Mesendoderm (in vitro differentiated cells): ENCODE measurements at regions not wholly inside any gene's neighbourhood (a gene's known extent, or its start where the extent isn't known, plus 50 kb on each side); places are given as distances from the start of the nearest gene placed in this dataset.

Source experiments
- DNase-seq: peaks from one replicate; pipeline ENCODE4 v3.0.0; 2013
- H2AK5ac ChIP-seq: 2 replicates; pipeline ENCODE4 v1.6.1; 2013; ENCODE audit warnings: low read length, inconsistent platforms
- H2BK120ac ChIP-seq: 2 replicates; pipeline ENCODE4 v1.6.1; 2013; ENCODE audit warnings: low read depth, mild to moderate bottlenecking, low read length, moderate library complexity, mixed read lengths
- H2BK15ac ChIP-seq: replicated peaks from 2 replicates; pipeline ENCODE4 v1.6.1; 2013; ENCODE audit warnings: low read depth, mild to moderate bottlenecking, moderate library complexity
- H2BK5ac ChIP-seq: 2 replicates; pipeline ENCODE4 v1.6.1; 2013; ENCODE audit warnings: low read length, inconsistent platforms
- H3K18ac ChIP-seq: 2 replicates; pipeline ENCODE4 v1.6.1; 2013; ENCODE audit warnings: mild to moderate bottlenecking, low read length, mixed read lengths
- H3K23ac ChIP-seq: one replicate; pipeline ENCODE4 v1.6.1; 2013; ENCODE audit warnings: low read length
- H3K27ac ChIP-seq: 2 replicates; pipeline ENCODE4 v1.5.1; 2013; ENCODE audit warnings: low read depth, mild to moderate bottlenecking, inconsistent platforms, low read length, moderate library complexity
- H3K27me3 ChIP-seq: 2 replicates; pipeline ENCODE4 v1.6.1; 2013; ENCODE audit warnings: low read length, control low read depth, mild to moderate bottlenecking, inconsistent platforms; ENCODE audit not compliant: insufficient read depth, poor library complexity
- H3K36me3 ChIP-seq: 2 replicates; pipeline ENCODE4 v1.6.1; 2013; ENCODE audit warnings: low read length, inconsistent platforms; ENCODE audit not compliant: control insufficient read depth, insufficient read depth
- H3K4ac ChIP-seq: one replicate; pipeline ENCODE4 v1.6.1; 2013; ENCODE audit warnings: low read depth, mild to moderate bottlenecking, low read length, moderate library complexity
- H3K4me1 ChIP-seq: 2 replicates; pipeline ENCODE4 v1.6.1; 2013; ENCODE audit warnings: low read depth, low read length, inconsistent platforms; ENCODE audit not compliant: control insufficient read depth
- H3K4me2 ChIP-seq: 2 replicates; pipeline ENCODE4 v1.6.1; 2013; ENCODE audit warnings: low read length
- H3K4me3 ChIP-seq: 2 replicates; pipeline ENCODE4 v1.5.1; 2013; ENCODE audit warnings: mild to moderate bottlenecking, low read length
- H3K56ac ChIP-seq: one replicate; pipeline ENCODE4 v1.6.1; 2013; ENCODE audit warnings: low read length
- H3K79me1 ChIP-seq: 2 replicates; pipeline ENCODE4 v1.6.1; 2013; ENCODE audit warnings: low read length, inconsistent platforms
- H3K79me2 ChIP-seq: 2 replicates; pipeline ENCODE4 v1.6.1; 2013; ENCODE audit warnings: mild to moderate bottlenecking, low read length; ENCODE audit not compliant: control insufficient read depth, insufficient read depth
- H3K9ac ChIP-seq: 2 replicates; pipeline ENCODE4 v1.6.1; 2013; ENCODE audit warnings: low read length, inconsistent platforms
- H4K5ac ChIP-seq: one replicate; pipeline ENCODE4 v1.6.1; 2013; ENCODE audit warnings: low read length
- H4K8ac ChIP-seq: one replicate; pipeline ENCODE4 v1.6.1; 2013; ENCODE audit warnings: low read depth, mild to moderate bottlenecking, control low read depth, low read length, moderate library complexity
- WGBS: extraction: QIAGEN DNeasy Blood & Tissue Kit; methylation state at CpG from one replicate; pipeline ENCODE4 v1.1.7; 2013; ENCODE audit warnings: low lambda C conversion rate, missing lambda C conversion rate; ENCODE audit not compliant: insufficient coverage; ENCODE audit errors: extremely low coverage; 5-methylcytosine and 5-hydroxymethylcytosine counted together

DNA sequence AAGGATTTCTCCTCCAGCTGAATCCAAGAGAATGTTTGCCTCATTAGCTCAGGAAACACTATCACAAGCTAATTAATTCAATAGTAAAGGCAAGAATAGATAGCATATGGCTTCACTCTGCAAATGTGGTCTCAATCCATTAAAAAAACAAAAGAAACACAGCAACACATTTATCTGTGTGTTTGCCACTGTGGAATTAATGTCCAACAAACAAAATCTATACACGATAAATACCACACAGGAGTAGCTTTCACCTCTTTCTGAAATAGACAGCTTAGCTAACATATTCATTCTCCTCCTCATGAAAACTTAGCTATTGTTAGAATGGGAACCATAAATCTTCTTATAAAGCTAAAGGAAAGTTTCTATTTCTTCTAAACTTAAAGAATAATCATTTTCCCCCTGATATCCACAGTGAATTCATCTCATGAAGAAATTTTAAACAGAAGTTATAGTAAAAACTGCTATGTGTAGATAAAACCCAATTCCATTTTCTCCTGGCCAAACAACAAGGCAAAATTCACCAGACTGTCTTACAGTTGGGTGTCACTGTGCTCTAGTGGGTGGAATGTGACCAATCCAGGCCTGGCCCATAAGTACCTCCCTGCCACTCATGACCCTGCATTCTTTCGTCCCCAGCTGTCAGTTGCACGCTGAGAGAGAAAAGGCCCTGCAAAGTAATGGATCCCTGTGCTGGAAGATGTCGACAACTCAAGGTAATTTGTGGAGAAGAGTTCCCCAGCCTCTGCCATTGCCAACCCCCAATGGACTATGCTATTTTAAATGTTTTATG, 92.9 kb upstream of the NRSN1 start:
- DNase-seq, result peak; percentile 54
- H3K56ac ChIP-seq, result no peak overlapping the region
- no peak overlapping the region for H3K23ac ChIP-seq

DNA sequence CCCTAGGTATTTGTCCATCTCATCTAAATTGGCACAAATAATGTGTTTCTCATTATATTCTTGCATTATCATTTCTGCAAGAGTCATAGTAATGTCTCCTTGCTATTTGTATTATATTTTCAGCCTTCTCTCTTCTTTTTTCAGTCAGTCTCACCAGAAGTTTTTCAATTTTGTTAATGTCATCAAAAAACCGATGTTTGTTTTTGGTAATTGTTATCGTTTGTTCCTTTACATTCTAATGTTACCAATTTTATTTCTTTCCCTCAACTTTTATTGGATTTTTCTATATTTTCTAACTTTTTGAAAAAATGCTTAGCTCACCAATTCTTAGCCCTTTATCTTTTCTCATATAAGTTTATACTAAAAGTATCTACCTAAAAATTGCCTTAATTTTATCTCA, 82.2 kb upstream of the NRSN1 start:
- Histone ChIP-seq H3K56ac (no peak overlapping the region), H3K79me1 (no peaks in the 10 kb centered on the region), H3K9ac (no peak overlapping the region), H4K8ac (no peak overlapping the region), H3K4me3 (no peak overlapping the region), H3K4me2 (no peak overlapping the region), H2BK5ac (no peak overlapping the region), H4K5ac (no peak overlapping the region), H3K36me3 (no peaks in the 10 kb centered on the region), H3K4ac (no peak overlapping the region), H3K79me2 (no peaks in the 10 kb centered on the region), H3K27ac (no peak overlapping the region), H2BK120ac (no peak overlapping the region), H2AK5ac (no peak overlapping the region), H3K18ac (no peak overlapping the region), H3K23ac (no peak overlapping the region), H3K27me3 (no peaks in the 10 kb centered on the region), H3K4me1 (no peaks in the 10 kb centered on the region), H2BK15ac (no peak overlapping the region)
- DNase-seq, result no peak
- no CpG with 5 or more reads among the region's 2 CpGs for WGBS

More for the DNA sequence above, 92.9 kb upstream of the NRSN1 start:
- H3K79me1 ChIP-seq, result no peaks in the 10 kb centered on the region
- no peak overlapping the region for H2AK5ac ChIP-seq
- H3K9ac ChIP-seq, result no peak overlapping the region
- H3K36me3 ChIP-seq, result no peaks in the 10 kb centered on the region
- no peak overlapping the region for H3K4me2 ChIP-seq
- H2BK15ac ChIP-seq, result no peak overlapping the region
- H2BK120ac ChIP-seq, result no peak overlapping the region
- H3K4me3 ChIP-seq, result no peak overlapping the region
- no peak overlapping the region for H3K18ac ChIP-seq
- no CpG with 5 or more reads among the region's 4 CpGs for WGBS
- no peaks in the 10 kb centered on the region for H3K27me3 ChIP-seq
- H2BK5ac ChIP-seq, result no peak overlapping the region
- H4K8ac ChIP-seq, result no peak overlapping the region
- no peak overlapping the region for H3K4ac ChIP-seq
- no peak overlapping the region for H4K5ac ChIP-seq
- no peaks in the 10 kb centered on the region for H3K4me1 ChIP-seq
- H3K79me2 ChIP-seq, result no peaks in the 10 kb centered on the region
- H3K27ac ChIP-seq, result no peak overlapping the region

DNA sequence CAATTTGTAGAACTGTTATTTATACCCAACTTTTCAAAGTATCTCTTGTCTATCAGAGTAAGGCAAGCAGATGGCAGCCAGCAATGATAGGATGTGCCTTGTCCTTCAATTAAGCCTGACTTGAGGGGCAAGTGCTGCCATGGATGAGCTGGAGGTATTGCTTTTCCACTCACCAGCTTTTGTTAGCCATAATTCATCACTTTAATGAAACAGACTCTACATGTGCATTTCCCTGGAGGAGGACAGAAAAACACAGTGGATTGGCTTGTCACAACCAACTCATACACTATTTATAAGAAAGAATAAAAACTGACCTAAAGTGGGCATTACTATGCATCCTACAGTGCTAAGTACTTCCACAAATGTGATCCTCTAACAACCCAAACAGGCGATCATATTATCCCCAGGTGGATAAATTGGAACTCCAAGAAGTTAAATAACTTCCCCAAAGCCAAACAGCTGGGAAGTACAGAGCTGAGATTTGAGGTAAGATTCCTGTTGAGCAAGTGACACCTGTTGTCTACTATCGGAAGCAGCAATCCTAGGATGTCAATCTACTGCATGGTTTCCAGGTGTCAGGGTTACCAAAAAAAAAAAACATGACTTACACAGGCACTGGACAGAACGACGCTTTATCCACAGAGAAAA, 73.9 kb upstream of the NRSN1 start:
- no peak overlapping the region for H3K27ac ChIP-seq
- no peak overlapping the region for H3K56ac ChIP-seq
- H4K5ac ChIP-seq, result no peak overlapping the region
- no CpG with 5 or more reads among the region's 4 CpGs for WGBS
- H3K9ac ChIP-seq, result no peak overlapping the region
- H3K36me3 ChIP-seq, result no peaks in the 10 kb centered on the region
- H3K4me3 ChIP-seq, result no peak overlapping the region
- DNase-seq, result no peak
- H3K4ac ChIP-seq, result no peak overlapping the region
- no peak overlapping the region for H3K4me2 ChIP-seq
- no peaks in the 10 kb centered on the region for H3K79me1 ChIP-seq
- no peak overlapping the region for H2BK120ac ChIP-seq
- no peaks in the 10 kb centered on the region for H3K79me2 ChIP-seq
- no peak overlapping the region for H3K18ac ChIP-seq
- H3K27me3 ChIP-seq, result no peaks in the 10 kb centered on the region
- H3K4me1 ChIP-seq, result no peaks in the 10 kb centered on the region
- H3K23ac ChIP-seq, result no peak overlapping the region
- no peak overlapping the region for H4K8ac ChIP-seq
- no peak overlapping the region for H2BK15ac ChIP-seq
- no peak overlapping the region for H2AK5ac ChIP-seq
- no peak overlapping the region for H2BK5ac ChIP-seq

DNA sequence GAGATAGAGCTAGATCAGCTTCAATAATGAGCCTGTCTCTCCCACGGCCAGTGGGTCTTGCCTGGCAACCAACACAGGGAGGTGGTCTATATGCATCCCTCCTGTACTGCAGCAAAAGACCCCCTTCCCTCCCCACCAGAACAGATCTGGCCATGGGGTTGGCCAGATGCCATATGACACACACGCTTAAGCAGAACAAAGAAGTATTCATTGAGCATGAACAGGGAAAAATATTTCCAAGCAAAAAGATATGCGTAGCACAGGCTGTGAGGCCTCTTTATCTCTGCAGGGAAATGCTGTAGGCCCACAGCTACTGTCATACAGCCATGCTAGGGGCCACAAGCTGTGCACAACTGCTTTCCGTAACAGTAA, 73.4 kb upstream of the NRSN1 start:
- Histone ChIP-seq H3K4me2 (no peak overlapping the region), H2BK15ac (no peak overlapping the region), H3K4me1 (no peaks in the 10 kb centered on the region), H3K4me3 (no peak overlapping the region), H3K56ac (no peak overlapping the region), H4K5ac (no peak overlapping the region), H4K8ac (no peak overlapping the region), H3K9ac (no peak overlapping the region), H3K27ac (no peak overlapping the region), H3K18ac (no peak overlapping the region), H3K36me3 (no peaks in the 10 kb centered on the region), H3K27me3 (no peaks in the 10 kb centered on the region), H3K4ac (no peak overlapping the region), H2BK5ac (no peak overlapping the region), H3K23ac (no peak overlapping the region), H3K79me2 (no peaks in the 10 kb centered on the region), H3K79me1 (no peaks in the 10 kb centered on the region), H2AK5ac (no peak overlapping the region), H2BK120ac (no peak overlapping the region)
- WGBS, result no CpG with 5 or more reads among the region's 4 CpGs
- no peak for DNase-seq

GRCh38 chr6:24053057-24053456, 73.0 kb upstream of the NRSN1 start:
- Histone ChIP-seq H3K27ac (no peak overlapping the region), H3K27me3 (no peaks in the 10 kb centered on the region)
- WGBS, result no CpG with 5 or more reads among the region's 1 CpG

More at GRCh38 chr6:24053057-24053456, 73.0 kb upstream of the NRSN1 start:
- H3K79me1 ChIP-seq, result no peaks in the 10 kb centered on the region
- H3K56ac ChIP-seq, result no peak overlapping the region
- no peak overlapping the region for H2BK120ac ChIP-seq
- H4K5ac ChIP-seq, result no peak overlapping the region
- no peak overlapping the region for H3K4me3 ChIP-seq
- H2BK5ac ChIP-seq, result no peak overlapping the region
- no peak overlapping the region for H2BK15ac ChIP-seq
- no peak overlapping the region for H3K4ac ChIP-seq
- H3K23ac ChIP-seq, result no peak overlapping the region
- H3K18ac ChIP-seq, result no peak overlapping the region
- H3K36me3 ChIP-seq, result no peaks in the 10 kb centered on the region
- H4K8ac ChIP-seq, result no peak overlapping the region
- no peaks in the 10 kb centered on the region for H3K79me2 ChIP-seq
- no peak overlapping the region for H3K9ac ChIP-seq
- H2AK5ac ChIP-seq, result no peak overlapping the region
- no peaks in the 10 kb centered on the region for H3K4me1 ChIP-seq
- no peak for DNase-seq
- no peak overlapping the region for H3K4me2 ChIP-seq
